Activated CD4-positive, CD25-positive, alpha-beta regulatory T cell treated with anti-CD3 and anti-CD28 coated beads, Interleukin-2, amount 50 U/mL, for 24 hours (primary cell): ENCODE measurements at regions not wholly inside any gene's neighbourhood (a gene's known extent, or its start where the extent isn't known, plus 50 kb on each side); places are given as distances from the start of the nearest gene placed in this dataset.

Source experiments
- ATAC-seq, 2 donors: fragments of 150-1000 bp; cut with Tn5 transposase; one replicate each; pipeline ENCODE4 v1.10.0; 2021; ENCODE audit warnings: mild to moderate bottlenecking in 1 of 2, moderate library complexity in 1 of 2

GRCh38 chr6:109225946-109226345 lies 130.6 kb downstream of the CEP57L1 start:
- ATAC-seq: no peak

- ATAC-seq: no peak
Observed at GRCh38 chr6:109224994-109225393, 129.7 kb downstream of the CEP57L1 start.

- ATAC-seq: no peak
Observed at GRCh38 chr6:109224107-109224875, 129.0 kb downstream of the CEP57L1 start.

GRCh38 chr6:109222848-109223247 lies 127.5 kb downstream of the CEP57L1 start:
- ATAC-seq: no peak

GRCh38 chr6:109221543-109222195 lies 126.4 kb downstream of the CEP57L1 start:
- no peak for ATAC-seq
